OCI-LY7 (cell line): ENCODE measurements at regions not wholly inside any gene's neighbourhood (a gene's known extent, or its start where the extent isn't known, plus 50 kb on each side); places are given as distances from the start of the nearest gene placed in this dataset.

ENCODE experiments used
- CTCF ChIP-seq: fragments of 200-600 bp; sonication (generic); conservative IDR thresholded peaks from 2 replicates; pipeline ENCODE4 v1.5.1; 2014; ENCODE audit warnings: mild to moderate bottlenecking, antibody characterized with exemption, low read length, moderate library complexity, mixed read lengths
- EZH2phosphoT487 ChIP-seq: fragments of 200-600 bp; sonication (generic); IDR thresholded peaks from 2 replicates; pipeline ENCODE4 v1.6.1; 2018; ENCODE audit warnings: low read depth, borderline replicate concordance, mild to moderate bottlenecking, mixed run types, antibody characterized with exemption, low read length, moderate library complexity, mixed read lengths

- TF ChIP-seq CTCF (no peak), EZH2phosphoT487 (no peak)
Measured at GRCh38 chr9:80496901-80497556, 925.3 kb downstream of the TLE4 start.
